ENCODE measurements at regions not wholly inside any gene's neighbourhood (a gene's known extent, or its start where the extent isn't known, plus 50 kb on each side); places are given as distances from the start of the nearest gene placed in this dataset.

- TF ChIP-seq EZH2phosphoT487 (IDR thresholded peaks at IDR 0.05; ENCODE audit: low read length) (no peak), CTCF (IDR thresholded peaks at IDR 0.05; ENCODE audit: low read length) (no peak)
Measured at GRCh38 chr4:179163147-179163546, 1720.9 kb upstream of the AGA start.

Measured in MM.1S (cell line).